SHP77 (cell line): ENCODE measurements at regions not wholly inside any gene's neighbourhood (a gene's known extent, or its start where the extent isn't known, plus 50 kb on each side); places are given as distances from the start of the nearest gene placed in this dataset.
A peak's percentile ranks its signal among the peaks of the same experiment; 100 is the strongest.

ENCODE experiments used
- DNase-seq, 2 experiments: peaks; one replicate each; lab custom pipeline; 2025; lab: John Stamatoyannopoulos, UW

- peak; percentile 59 to 70 for DNase-seq
Measured at GRCh38 chr13:27367570-27367969, 56.8 kb upstream of the GTF3A start.

DNA sequence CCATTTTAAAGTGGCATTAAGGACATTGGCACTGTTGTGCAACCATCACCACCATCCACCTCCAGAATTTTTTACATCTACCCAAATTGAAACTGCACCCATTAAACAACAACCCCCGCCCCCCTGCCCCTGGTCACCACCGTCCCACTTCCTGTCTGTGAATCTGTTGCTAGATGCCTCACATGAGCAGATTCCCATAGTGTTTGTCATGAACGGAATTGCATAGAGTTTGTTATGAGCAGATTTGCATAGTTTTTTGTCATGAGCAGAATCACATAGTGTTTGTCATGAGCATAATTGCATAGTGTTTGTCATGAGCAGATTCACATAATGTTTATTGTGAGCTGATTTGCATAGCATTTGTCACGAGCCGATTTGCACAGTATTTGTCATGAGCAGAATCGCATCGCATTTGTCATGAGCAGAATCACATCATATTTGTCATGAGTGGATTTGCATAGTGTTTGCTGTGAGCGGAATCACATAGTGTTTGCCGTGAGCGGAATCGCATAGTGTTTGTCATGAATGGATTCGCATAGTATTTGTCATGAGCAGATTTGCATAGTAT, 54.0 kb upstream of the GTF3A start:
- no peak for DNase-seq

DNA sequence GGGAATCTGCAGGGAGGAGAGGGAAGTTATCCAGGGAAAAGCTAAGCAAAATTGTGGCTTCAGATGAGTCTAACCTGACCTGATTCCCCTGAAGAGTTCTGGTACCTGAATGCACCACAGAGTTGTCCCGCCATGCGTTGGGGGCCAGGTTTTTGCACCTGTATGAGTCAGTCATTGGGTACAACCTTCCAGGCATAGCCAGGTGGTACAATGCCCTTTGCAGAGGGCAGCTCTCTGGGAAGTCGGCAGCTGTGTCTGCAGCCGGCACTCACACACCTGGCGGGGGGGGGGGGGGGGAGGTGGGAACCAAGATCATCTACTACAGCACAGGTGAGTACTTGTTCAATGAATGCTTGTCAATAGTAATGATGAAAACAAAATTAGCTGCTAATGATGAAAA, 52.5 kb upstream of the GTF3A start:
- peak; percentile 41 to 49 for DNase-seq

- peak; percentile 98 for DNase-seq
Measured at GRCh38 chr13:27372896-27373295, 51.5 kb upstream of the GTF3A start.

DNA sequence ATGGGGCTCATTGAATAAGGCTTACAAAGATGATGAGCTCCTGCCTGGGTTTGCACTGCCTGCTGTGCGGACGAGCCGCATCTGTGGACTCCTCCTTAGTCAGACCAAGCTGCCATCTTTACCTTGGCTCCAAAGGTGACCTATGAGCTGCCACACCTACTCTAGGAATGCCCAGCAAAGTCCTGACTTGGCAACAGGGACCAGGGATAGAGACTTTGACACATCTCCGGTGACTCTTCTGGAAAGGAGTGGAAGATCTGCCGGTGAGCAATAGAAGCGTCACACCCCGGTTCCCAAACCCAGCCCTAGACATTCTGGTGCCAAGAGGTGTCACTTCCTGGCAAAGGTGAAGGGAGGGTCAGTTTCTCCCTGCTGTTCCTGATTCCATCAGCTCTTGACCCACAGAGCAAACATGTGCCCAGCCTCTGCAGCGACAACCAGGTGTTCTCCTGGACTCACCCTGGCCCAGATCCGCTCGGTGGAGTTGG, 50.2 kb upstream of the GTF3A start:
- peak; percentile 75 to 81 for DNase-seq
